HepG2 (cell line): ENCODE measurements at regions not wholly inside any gene's neighbourhood (a gene's known extent, or its start where the extent isn't known, plus 50 kb on each side); places are given as distances from the start of the nearest gene placed in this dataset.

Source experiments
- ATAC-seq: fragments of 200-7000 bp; cut with Tn5 transposase; 3 replicates; pipeline ENCODE4 v1.9.1; 2020; ENCODE audit warnings: mild to moderate bottlenecking, moderate library complexity
- BruUV-seq: library from RNA; stranded (reverse); fragments of 400-500 nt; replicated peaks from 2 replicates; lab custom pipeline; 2021; lab: Mats Ljungman, UMichigan
- CTCF ChIA-PET: fragments of 300-600 bp; formaldehyde crosslinking; extraction: SDS; loops from one replicate; lab custom pipeline; 2021; ENCODE audit warnings: low total read pairs, inconsistent platforms, low intra/inter-chr PET ratio; lab: Yijun Ruan, JAX
- POLR2A ChIA-PET: fragments of 350-600 bp; sonication (Branson Sonifier 250); formaldehyde crosslinking; loops from one replicate; lab custom pipeline; 2020; ENCODE audit warnings: antibody characterized with exemption, inconsistent platforms; lab: Yijun Ruan, JAX
- DNase-seq: peaks from one replicate; pipeline ENCODE4 v3.0.0-alpha.2; 2015; ENCODE audit warnings: low spot score
- FAIRE-seq: peaks from 3 replicates; lab custom pipeline; 2011; peaks lifted over from hg19 to GRCh38; lab: Jason Lieb, UNC
- H2AFZ ChIP-seq: one replicate; pipeline ENCODE4 v1.6.1; 2011; ENCODE audit warnings: low read length, inconsistent platforms
- H3K27ac ChIP-seq: fragments of 300-600 bp; 3 replicates; pipeline ENCODE4 v1.8.0; 2011; ENCODE audit warnings: mixed run types, mild to moderate bottlenecking, mixed read lengths, low read length, inconsistent platforms; ENCODE audit not compliant: insufficient read depth; ENCODE audit errors: extremely low read length
- H3K27me3 ChIP-seq, 2 experiments: fragments of 200-600 bp in 1 of 2; 2 replicates in 1 of 2; 3 replicates in 1 of 2; pipeline versions ENCODE4 v1.6.0 to v1.8.0; 2011; ENCODE audit warnings: low read length in 2 of 2, mild to moderate bottlenecking in 2 of 2, moderate library complexity in 2 of 2, inconsistent platforms in 1 of 2; ENCODE audit not compliant: insufficient read depth in 2 of 2, control insufficient read depth in 1 of 2
- H3K36me3 ChIP-seq, 2 experiments: fragments of 200-600 bp in 1 of 2; replicated peaks in 1 of 2; 2 replicates in 1 of 2; 3 replicates in 1 of 2; pipeline versions ENCODE4 v1.5.1 to v1.8.0; 2011; ENCODE audit warnings: low read length in 2 of 2, inconsistent platforms in 1 of 2; ENCODE audit not compliant: insufficient read depth in 2 of 2, control insufficient read depth in 1 of 2
- H3K4me1 ChIP-seq: 2 replicates; pipeline ENCODE4 v1.5.1; 2012; ENCODE audit warnings: low read length, inconsistent platforms; ENCODE audit not compliant: insufficient read depth
- H3K4me2 ChIP-seq: 2 replicates; pipeline ENCODE4 v1.6.0; 2011; ENCODE audit warnings: low read depth, low read length, inconsistent platforms
- H3K4me3 ChIP-seq, 3 experiments: fragments of 200-600 bp in 1 of 3; sonication (generic), shearing (Covaris generic) in 1 of 3; replicated peaks in 1 of 3; 2 replicates each; pipeline ENCODE4 v1.5.1; 2011 to 2016; ENCODE audit warnings: low read length in 3 of 3, inconsistent platforms in 2 of 3, low read depth in 2 of 3, mild to moderate bottlenecking in 2 of 3, control low read depth in 1 of 3, mixed read lengths in 1 of 3; ENCODE audit not compliant: insufficient read depth in 1 of 3
- H3K79me2 ChIP-seq: one replicate; pipeline ENCODE4 v1.6.1; 2011; ENCODE audit warnings: low read length, inconsistent platforms; ENCODE audit not compliant: insufficient read depth
- H3K9ac ChIP-seq: 2 replicates; pipeline ENCODE4 v1.6.0; 2011; ENCODE audit warnings: mild to moderate bottlenecking, low read depth, low read length, inconsistent platforms; ENCODE audit not compliant: insufficient read depth
- H3K9me3 ChIP-seq: 2 replicates; pipeline ENCODE4 v1.5.1; 2012; ENCODE audit warnings: mild to moderate bottlenecking, low read length
- H4K20me1 ChIP-seq: 2 replicates; pipeline ENCODE4 v1.6.0; 2011; ENCODE audit warnings: inconsistent platforms, mild to moderate bottlenecking, low read length, moderate library complexity; ENCODE audit not compliant: insufficient read depth
- NFKB2 ChIP-seq: sonication (generic); formaldehyde crosslinking; IDR thresholded peaks from 2 replicates; pipeline ENCODE4 v1.4.0; 2020; ENCODE audit warnings: missing genetic modification reagents, borderline replicate concordance
- NR0B2 ChIP-seq: sonication (generic); formaldehyde crosslinking; IDR thresholded peaks from 2 replicates; pipeline ENCODE4 v1.4.0; 2020; ENCODE audit warnings: mild to moderate bottlenecking, missing genetic modification reagents
- PITX1 ChIP-seq: sonication (generic); formaldehyde crosslinking; IDR thresholded peaks from 2 replicates; pipeline ENCODE4 v1.5.1; 2020; ENCODE audit warnings: mild to moderate bottlenecking, missing genetic modification reagents
- RNF219 ChIP-seq: sonication (generic); formaldehyde crosslinking; IDR thresholded peaks from 2 replicates; pipeline ENCODE4 v1.5.0; 2020; ENCODE audit warnings: mild to moderate bottlenecking, missing genetic modification reagents
- ZNF503 ChIP-seq: sonication (generic); formaldehyde crosslinking; IDR thresholded peaks from 2 replicates; pipeline ENCODE4 v1.4.0; 2020; ENCODE audit warnings: missing genetic modification reagents
- ZNF770 ChIP-seq: sonication (generic); formaldehyde crosslinking; IDR thresholded peaks from 2 replicates; pipeline ENCODE4 v1.5.0; 2020; ENCODE audit warnings: mild to moderate bottlenecking, missing genetic modification reagents
- ZNF83 ChIP-seq: sonication (generic); formaldehyde crosslinking; IDR thresholded peaks from 2 replicates; pipeline ENCODE4 v1.4.0; 2020; ENCODE audit warnings: missing genetic modification reagents, mild to moderate bottlenecking, borderline replicate concordance
- WGBS: methylation state at CpG from one replicate; pipeline ENCODE4 v1.1.6; 2017; ENCODE audit warnings: low lambda C conversion rate; 5-methylcytosine and 5-hydroxymethylcytosine counted together
- in situ Hi-C: cut with HindIII; loops from 2 replicates; pipeline ENCODE4 v1.10.0; 2017; ENCODE audit warnings: low pct_unique_long_range_greater_than_20kb; ENCODE audit not compliant: extremely low pct_ligation_motif_present
- intact Hi-C: fragments of 100-400 bp; cut with micrococcal nuclease; formaldehyde crosslinking; loops from one replicate; pipeline ENCODE4 v1.10.0; 2022; ENCODE audit not compliant: unreplicated experiment

GRCh38 chr7:46675456-46675855, 754.4 kb upstream of the IGFBP3 start (continued):
- TF ChIP-seq NFKB2 (CRISPR knock-in tag) (no peak), NR0B2 (CRISPR knock-in tag) (no peak)

- no peaks in the 10 kb centered on the region for H3K27me3 ChIP-seq
- in situ Hi-C loops, result no loop called here
- H3K9ac ChIP-seq, result no peak overlapping the region
- no TSS peak for BruUV-seq
- TF ChIP-seq RNF219, result no peak
- TF ChIP-seq ZNF770 (CRISPR knock-in tag), result no peak
- TF ChIP-seq ZNF83 (CRISPR knock-in tag), result no peak
- TF ChIP-seq PITX1 (CRISPR knock-in tag), result no peak
- no peak for TF ChIP-seq ZNF503 (CRISPR knock-in tag)
- 28% methylated on average over 2 of the region's 2 CpGs for WGBS
- POLR2A ChIA-PET, result no interaction called here
- intact Hi-C loops, result no loop called here
- H3K36me3 ChIP-seq, result no peaks in the 10 kb centered on the region
- no peaks in the 10 kb centered on the region for H3K79me2 ChIP-seq
- H2AFZ ChIP-seq, result no peak overlapping the region
- no peaks in the 10 kb centered on the region for H3K9me3 ChIP-seq
- H3K4me3 ChIP-seq, result no peak overlapping the region
- FAIRE-seq, result no peak
- DNase-seq, result no peak
- ATAC-seq, result no peak
- no peaks in the 10 kb centered on the region for H4K20me1 ChIP-seq
- H3K4me1 ChIP-seq, result no peaks in the 10 kb centered on the region
- H3K4me2 ChIP-seq, result no peak overlapping the region
- H3K27ac ChIP-seq, result no peak overlapping the region
- CTCF ChIA-PET, result no interaction called here
These were observed 751.8 kb upstream of the IGFBP3 start for GRCh38 chr7:46672861-46673260.
